Cardiac muscle cell (in vitro differentiated cells and primary cell): ENCODE measurements at regions not wholly inside any gene's neighbourhood (a gene's known extent, or its start where the extent isn't known, plus 50 kb on each side); places are given as distances from the start of the nearest gene placed in this dataset.
A peak's percentile ranks its signal among the peaks of the same experiment; 100 is the strongest.
"Not testable (repeated sequence)": the region's sequence is repeated elsewhere in the genome, so short reads cannot be mapped to it uniquely, and the experiment has no call there.

Source experiments
- DNase-seq, 2 donors: peaks; one replicate each; pipeline versions ENCODE4 v3.0.0 to v3.0.0-alpha.2; 2010 to 2017; ENCODE audit warnings: low read depth in 1 of 2, low spot score in 1 of 2
- H3K27ac ChIP-seq: fragments of 200-600 bp; sonication (generic); 2 replicates; pipeline ENCODE4 v1.5.1; 2016
- H3K27me3 ChIP-seq: fragments of 200-600 bp; sonication (generic); 2 replicates; pipeline ENCODE4 v1.6.0; 2016; ENCODE audit warnings: control low read depth
- H3K36me3 ChIP-seq: fragments of 200-600 bp; sonication (generic); 2 replicates; pipeline ENCODE4 v1.5.1; 2016; ENCODE audit warnings: control low read depth
- H3K4me1 ChIP-seq: fragments of 200-600 bp; sonication (generic); 2 replicates; pipeline ENCODE4 v1.8.1; 2017; ENCODE audit warnings: low read depth, mild to moderate bottlenecking, mixed run types
- H3K4me3 ChIP-seq: fragments of 200-600 bp; sonication (generic); 2 replicates; pipeline ENCODE4 v1.5.1; 2016; ENCODE audit warnings: mild to moderate bottlenecking
- H3K9me3 ChIP-seq: fragments of 200-600 bp; sonication (generic); 2 replicates; pipeline ENCODE4 v1.5.1; 2017; ENCODE audit warnings: low read depth, mild to moderate bottlenecking, control low read depth
- CTCF ChIP-seq: IDR thresholded peaks from 2 replicates; pipeline ENCODE4 v1.5.1; 2012; ENCODE audit warnings: low read depth, mild to moderate bottlenecking, low read length

GRCh38 chr11:34775417-34775888, 140.7 kb downstream of the APIP start:
- no peaks in the 10 kb centered on the region for H3K4me1 ChIP-seq
- no peaks in the 10 kb centered on the region for H3K36me3 ChIP-seq
- H3K27ac ChIP-seq: no peak overlapping the region
- no peak for DNase-seq
- no peaks in the 10 kb centered on the region for H3K27me3 ChIP-seq
- H3K9me3 ChIP-seq: no peaks in the 10 kb centered on the region
- TF ChIP-seq CTCF: no peak
- no peak overlapping the region for H3K4me3 ChIP-seq

GRCh38 chr11:34774604-34775003, 141.6 kb downstream of the APIP start:
- Histone ChIP-seq H3K36me3 (no peaks in the 10 kb centered on the region), H3K4me1 (no peaks in the 10 kb centered on the region), H3K27me3 (no peaks in the 10 kb centered on the region), H3K4me3 (no peak overlapping the region), H3K9me3 (no peaks in the 10 kb centered on the region), H3K27ac (no peak overlapping the region)
- no peak for TF ChIP-seq CTCF
- no peak for DNase-seq

GRCh38 chr11:34773826-34774225, 142.4 kb downstream of the APIP start:
- TF ChIP-seq CTCF: no peak
- Histone ChIP-seq H3K27me3 (no peaks in the 10 kb centered on the region), H3K4me3 (no peak overlapping the region), H3K4me1 (no peaks in the 10 kb centered on the region), H3K27ac (no peak overlapping the region), H3K9me3 (no peaks in the 10 kb centered on the region), H3K36me3 (no peaks in the 10 kb centered on the region)
- DNase-seq: peak in 1 of 2 donors; percentile 65

- no peaks in the 10 kb centered on the region for H3K9me3 ChIP-seq
- TF ChIP-seq CTCF: no peak
- no peak for DNase-seq
- no peaks in the 10 kb centered on the region for H3K36me3 ChIP-seq
- no peak overlapping the region for H3K4me3 ChIP-seq
- H3K27me3 ChIP-seq: no peaks in the 10 kb centered on the region
- H3K27ac ChIP-seq: no peak overlapping the region
- no peaks in the 10 kb centered on the region for H3K4me1 ChIP-seq
Observed at GRCh38 chr11:34773211-34773610, 143.0 kb downstream of the APIP start.

- Histone ChIP-seq H3K9me3 (no peaks in the 10 kb centered on the region), H3K4me1 (no peaks in the 10 kb centered on the region), H3K4me3 (no peak overlapping the region), H3K27me3 (no peaks in the 10 kb centered on the region), H3K36me3 (no peaks in the 10 kb centered on the region), H3K27ac (no peak overlapping the region)
- no peak for DNase-seq
- TF ChIP-seq CTCF: no peak
Observed at GRCh38 chr11:34770111-34770510, 146.1 kb downstream of the APIP start.

- H3K9me3 ChIP-seq: no peaks in the 10 kb centered on the region
- TF ChIP-seq CTCF: no peak
- no peaks in the 10 kb centered on the region for H3K27me3 ChIP-seq
- no peaks in the 10 kb centered on the region for H3K4me1 ChIP-seq
- no peak for DNase-seq
- H3K36me3 ChIP-seq: no peaks in the 10 kb centered on the region
- no peak overlapping the region for H3K4me3 ChIP-seq
- H3K27ac ChIP-seq: no peak overlapping the region
Observed at GRCh38 chr11:34769224-34769623, 147.0 kb downstream of the APIP start.

- not testable (repeated sequence) for H3K27ac ChIP-seq, H3K36me3 ChIP-seq, H3K27me3 ChIP-seq, DNase-seq, H3K4me3 ChIP-seq, H3K9me3 ChIP-seq, H3K4me1 ChIP-seq
Observed at GRCh38 chr11:34762625-34763024, 141.7 kb downstream of the EHF start.
